ENCODE measurements at regions not wholly inside any gene's neighbourhood (a gene's known extent, or its start where the extent isn't known, plus 50 kb on each side); places are given as distances from the start of the nearest gene placed in this dataset.
"Not testable (repeated sequence)": the region's sequence is repeated elsewhere in the genome, so short reads cannot be mapped to it uniquely, and the experiment has no call there.

DNA sequence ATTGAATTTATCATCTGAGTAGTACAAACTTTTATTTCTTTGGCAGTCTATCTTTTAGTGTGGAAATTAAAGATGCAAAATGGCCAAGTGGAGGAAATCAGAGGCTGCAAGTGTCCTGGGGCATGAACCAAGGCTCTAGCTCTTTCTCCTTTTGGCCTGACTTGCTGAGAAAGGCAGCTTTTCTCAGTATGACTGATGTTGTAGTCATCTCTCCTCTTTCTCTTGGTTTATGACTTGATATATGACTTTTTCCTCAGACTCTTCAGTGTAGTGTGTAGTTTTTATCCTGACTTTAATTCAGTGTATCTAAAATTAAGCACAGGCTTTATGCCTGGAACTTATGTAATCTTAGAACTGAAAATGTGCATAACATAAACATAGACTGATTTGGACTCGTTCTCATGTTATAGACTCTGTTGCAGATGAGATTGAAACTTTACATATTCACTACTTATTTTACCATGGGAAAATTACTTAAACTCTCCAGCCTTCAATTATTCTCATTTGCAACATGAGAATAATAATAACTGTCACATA, 65.7 kb downstream of the SLITRK5 start:
- DNase-seq = no peak

DNA sequence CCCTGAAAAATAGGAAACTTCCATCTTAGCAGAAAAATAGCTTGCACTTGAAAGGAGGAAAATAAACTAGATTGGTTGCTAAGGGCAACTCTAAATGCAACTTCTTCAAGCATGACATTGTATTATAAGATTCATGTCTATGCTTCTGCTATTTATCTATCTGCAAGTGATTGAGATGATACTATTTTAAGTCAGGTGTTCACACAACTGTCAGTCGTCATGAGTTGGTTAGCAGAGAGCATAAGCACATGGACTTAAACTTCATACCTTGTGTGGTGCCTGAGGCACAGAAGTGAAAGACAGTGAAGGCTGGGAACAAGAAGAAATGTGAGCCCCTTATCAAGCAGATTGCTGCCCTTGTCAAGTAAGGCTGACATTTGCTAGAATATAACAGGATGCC, 82.9 kb downstream of the SLITRK5 start:
- DNase-seq = no peak

DNA sequence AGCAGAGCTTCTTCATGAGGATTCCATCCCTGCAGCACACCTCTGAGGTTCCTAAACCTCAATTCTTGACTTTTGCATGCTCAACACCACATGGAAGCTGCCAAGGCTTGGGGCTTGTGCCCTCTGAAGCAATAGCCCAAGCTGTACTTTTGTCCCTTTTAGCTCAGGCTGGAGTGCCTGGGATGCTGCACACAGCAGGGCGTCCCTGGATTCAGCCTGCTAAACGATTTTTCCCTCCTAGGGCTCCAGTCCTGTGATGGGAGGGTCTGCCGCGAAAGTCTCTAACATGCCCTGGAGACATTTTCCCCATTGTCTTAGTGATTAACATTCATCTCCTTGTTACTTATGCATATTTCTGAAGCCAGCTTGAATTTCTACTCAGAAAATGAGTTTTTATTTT, 98.3 kb downstream of the SLITRK5 start:
- DNase-seq = no peak

DNA sequence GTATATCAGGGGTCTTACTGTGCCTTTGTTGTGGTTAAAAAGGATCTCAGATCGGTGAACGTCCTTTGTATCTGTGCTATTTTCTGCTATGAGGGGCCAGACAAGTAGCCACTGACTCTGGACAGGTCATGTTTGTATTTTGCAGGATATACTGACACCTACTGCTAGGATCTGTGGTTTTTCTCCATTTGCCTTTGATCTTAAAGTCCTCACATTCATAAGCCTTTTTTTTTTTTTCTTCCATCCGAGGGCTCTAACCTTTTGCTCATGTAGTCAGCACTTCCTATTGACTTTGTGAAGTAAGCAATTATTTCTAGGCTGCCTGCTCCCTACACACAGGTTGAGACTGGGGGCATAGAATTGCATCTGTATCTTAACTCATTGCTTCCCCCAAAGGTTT, 106.2 kb downstream of the SLITRK5 start:
- DNase-seq = no peak

DNA sequence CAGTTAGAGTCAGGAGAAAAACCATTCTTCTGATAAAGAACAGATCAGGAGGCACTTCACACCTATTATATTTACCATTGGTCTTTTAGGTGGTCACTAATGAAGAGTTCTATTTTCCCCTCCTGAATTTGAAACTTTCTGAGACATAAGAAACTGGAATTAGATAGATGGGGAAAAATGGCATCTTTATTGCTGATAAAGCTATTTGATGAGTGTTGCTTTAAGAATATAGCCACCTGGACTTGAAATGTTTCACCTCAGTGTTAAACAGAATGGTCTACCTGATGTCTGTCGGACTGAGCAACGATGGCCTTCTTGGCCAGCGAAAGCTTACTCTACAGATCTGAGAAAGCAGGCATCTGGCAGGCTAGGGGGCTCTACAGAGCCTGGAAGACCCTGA, 107.0 kb downstream of the SLITRK5 start:
- no peak for DNase-seq

DNA sequence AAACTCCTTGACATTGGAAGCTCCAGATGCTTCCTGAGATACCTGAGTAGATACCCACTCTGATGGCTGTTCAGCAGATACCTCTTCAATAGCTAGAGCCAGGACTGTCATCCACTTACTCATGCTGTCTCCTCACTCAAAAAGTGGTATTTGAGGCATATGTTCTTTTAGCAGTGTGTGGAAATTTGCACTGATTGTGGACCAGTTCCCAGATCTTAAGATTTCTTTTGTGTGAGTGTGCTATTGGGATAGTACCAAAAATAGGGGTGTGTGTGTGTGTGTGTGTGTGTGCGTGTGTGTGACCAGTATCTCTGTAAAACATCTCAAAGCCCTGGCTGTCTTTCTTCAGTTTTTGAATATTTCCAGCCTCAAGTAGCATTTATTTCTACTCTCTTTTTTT, 108.3 kb downstream of the SLITRK5 start:
- no peak for DNase-seq

DNA sequence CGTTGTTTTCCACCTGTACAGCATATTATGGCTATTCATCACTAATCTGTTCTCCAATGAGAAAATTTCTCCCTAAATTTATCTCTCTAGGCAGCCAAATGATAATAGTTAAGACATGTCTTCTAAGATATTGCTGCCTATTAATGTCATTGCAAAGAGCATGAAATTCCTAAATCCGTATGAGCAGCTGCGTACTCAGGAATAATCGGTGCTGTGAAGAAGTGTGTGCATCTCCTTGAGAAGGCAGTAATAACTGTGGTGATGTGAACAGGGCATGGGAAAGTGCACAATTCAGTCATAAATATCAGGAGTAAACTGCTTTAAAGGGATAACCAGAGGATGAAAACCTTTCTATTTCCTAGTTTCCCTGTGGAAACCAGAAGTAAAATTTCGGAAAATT, 112.2 kb downstream of the SLITRK5 start:
- no peak for DNase-seq

DNA sequence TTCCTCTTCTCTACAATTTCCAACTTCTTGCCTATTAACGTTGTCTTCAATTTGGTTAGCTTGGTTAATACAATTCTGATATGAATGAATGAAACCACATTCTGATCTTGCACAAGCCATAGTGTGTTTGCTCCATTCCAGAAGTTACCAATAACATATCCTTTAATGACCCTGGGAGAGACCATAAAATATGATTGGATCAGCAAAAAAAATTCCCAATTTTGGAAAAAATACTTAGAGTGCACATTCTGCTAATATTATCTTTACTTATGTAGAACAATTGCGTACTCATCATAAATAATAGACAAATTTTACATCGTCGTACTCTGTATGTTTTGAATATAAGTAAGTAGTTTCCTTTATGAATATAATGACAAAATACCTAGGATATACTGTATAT, 117.2 kb downstream of the SLITRK5 start:
- DNase-seq = no peak

DNA sequence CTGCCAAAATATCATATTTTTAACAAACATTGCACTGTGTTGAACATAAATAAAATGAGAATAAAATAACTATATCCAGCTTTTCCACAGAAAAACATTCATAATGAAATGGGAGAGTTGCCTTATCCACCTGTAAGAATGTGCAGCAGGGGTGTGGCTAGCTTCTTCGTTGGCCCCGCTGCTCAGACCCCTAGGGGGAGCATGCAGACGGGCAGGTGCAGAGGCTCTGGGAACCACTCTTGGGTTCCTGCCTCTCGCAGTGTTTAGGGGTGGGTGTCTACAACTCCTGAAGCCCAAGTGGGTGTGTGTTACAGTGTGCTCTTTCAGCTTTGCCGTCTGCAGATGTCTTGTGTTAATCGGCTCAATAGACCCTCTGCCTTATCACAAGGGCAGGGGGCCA, 121.7 kb downstream of the SLITRK5 start:
- DNase-seq = no peak

DNA sequence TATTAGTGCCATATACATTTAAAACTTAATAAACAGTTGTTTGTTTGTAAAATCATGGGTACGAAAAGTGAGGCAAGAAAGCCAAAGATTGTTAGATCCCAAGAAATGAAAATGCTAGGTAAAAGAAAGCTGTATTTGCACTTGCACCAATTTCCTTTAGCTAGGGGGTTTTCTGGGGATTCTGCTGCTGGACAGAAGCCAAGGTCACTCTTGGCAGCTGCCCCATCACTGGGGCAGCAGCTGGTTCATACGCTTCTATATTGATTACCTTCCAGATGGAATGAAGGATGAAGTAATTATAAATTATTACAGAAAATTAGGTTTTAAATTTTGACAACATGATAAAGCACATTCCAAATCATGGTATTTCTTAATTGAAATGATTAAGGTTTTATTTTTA, 127.4 kb downstream of the SLITRK5 start:
- no peak for DNase-seq

DNA sequence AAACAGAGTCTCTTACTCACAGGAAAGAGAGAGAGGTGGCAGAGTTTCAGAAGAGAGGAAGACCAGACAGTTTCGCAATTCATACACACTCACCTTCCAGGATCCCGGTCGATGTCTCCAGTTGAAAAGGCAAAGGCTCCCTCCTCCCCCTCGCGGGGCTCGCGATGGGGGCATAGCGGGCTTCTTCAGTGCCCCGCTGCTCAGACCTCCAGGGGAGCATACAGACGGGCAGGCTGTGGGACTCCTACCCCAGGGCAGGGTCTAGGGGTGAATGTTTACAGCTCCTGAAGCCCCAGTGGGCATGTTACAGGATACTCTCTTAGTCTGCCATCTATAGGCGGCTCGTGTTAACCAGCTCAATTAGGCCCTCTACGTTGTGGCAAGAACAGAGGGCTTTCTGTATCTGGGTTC, 139.2 kb downstream of the SLITRK5 start:
- DNase-seq = no peak

DNA sequence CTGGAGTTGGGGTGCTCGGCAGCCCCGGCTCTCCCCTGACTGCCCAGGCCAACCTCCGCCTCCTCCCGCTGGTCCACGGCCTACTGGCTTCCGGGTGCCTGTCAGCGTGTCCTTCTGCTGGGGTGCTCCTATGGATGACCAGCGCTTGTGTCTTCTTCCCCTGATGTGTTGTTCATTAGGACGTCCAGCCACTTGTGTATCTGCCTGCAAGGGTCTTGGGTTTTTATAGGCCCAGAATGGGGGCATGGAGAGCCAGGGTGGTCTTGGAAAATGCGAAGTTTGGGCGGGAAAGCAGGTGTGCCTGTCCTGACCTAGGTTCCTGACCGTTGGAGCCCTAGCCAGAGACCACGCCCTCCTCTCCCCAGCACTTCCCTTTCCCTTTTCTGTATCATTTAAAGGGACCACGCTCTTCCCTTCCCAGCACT, 139.8 kb downstream of the SLITRK5 start:
- no peak for DNase-seq

DNA sequence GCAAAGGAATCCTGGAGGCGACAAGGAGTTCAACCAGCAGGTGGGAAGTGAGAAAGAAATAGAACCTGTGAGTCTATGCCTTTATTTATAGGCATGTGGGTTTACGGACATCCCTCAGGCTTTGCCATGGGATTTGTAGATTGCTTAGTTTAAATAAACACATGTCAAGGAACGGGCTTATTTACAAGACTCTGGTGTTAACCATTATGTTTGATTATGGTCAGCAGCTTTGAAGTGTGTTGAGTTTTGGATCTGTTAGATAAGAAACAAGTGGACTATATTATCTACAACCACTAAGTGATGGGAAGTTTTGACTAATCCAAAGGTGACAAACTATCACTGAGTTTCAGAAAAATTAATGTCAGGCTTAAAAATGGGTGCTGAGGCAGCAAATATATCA, 143.2 kb downstream of the SLITRK5 start:
- no peak for DNase-seq

DNA sequence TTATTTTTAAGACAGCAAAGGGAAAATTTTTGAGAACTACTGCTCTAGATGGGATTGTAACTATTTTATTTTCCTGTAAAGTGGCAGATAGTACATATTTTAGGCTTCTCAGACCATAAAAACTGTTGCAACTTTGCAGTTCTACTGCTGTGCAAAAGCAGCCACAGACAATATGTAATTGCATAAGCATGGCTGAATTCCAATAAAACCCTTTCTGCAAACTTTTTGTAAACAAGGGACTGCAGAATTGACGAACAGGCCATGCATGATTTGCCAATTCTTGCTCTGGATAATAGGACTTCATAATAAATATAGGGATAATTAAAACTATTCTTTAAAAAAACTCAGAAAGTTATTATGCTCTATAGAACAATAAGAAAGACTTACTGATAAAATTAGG, 149.1 kb downstream of the SLITRK5 start:
- DNase-seq = no peak

DNA sequence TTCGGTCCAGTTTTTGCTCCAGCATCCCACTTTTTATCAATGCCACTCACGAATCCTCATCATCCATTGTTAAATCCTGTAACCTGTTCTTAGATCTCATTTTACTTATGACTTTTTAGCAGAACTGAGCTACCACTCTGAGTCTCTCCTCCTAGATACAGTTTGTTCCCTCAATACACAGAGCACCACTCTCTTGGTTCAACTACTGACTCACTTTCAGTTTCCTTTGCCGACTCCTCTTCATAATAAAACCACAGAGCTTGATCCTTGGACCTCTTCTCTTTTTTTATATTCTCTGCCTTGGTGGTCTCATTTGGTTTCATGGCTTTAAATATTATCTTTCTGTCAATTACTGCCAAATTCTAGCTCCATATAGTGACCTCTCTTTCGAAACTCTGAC, 150.3 kb downstream of the SLITRK5 start:
- no peak for DNase-seq

DNA sequence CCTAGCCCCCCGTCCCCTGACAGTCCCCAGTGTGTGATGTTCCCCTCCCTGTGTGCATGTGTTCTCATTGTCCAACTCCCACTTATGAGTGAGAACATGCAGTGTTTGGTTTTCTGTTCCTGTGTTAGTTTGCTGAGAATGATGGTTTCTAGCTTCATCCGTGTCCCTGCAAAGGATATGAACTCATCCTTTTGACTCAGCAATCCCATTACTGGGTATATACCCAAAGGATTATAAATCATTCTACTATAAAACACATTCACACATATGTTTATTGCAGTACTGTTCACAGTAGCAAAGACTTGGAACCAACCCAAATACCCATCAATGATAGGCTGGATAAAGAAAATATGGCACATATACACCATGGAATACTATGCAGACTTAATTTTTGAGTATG, 155.1 kb downstream of the SLITRK5 start:
- not testable (repeated sequence) for DNase-seq

DNA sequence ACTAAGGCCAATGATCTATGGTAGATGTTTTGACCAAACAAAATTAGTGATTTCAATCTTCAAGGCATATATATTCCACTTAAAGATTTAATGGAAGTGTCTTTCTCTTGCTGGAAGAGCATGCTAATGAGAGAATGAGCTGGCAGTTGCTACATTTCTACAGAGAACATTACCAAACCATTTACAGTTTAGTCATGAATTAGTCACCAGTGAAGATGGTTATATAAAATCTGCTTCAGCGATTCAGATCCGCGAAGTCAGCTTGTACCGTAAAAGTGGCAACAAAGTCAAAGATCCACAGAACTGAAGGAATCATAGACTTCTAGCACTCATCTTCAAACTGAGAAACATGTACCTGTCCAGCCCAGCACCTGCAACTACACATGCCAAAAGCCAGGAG, 156.3 kb downstream of the SLITRK5 start:
- DNase-seq = no peak

DNA sequence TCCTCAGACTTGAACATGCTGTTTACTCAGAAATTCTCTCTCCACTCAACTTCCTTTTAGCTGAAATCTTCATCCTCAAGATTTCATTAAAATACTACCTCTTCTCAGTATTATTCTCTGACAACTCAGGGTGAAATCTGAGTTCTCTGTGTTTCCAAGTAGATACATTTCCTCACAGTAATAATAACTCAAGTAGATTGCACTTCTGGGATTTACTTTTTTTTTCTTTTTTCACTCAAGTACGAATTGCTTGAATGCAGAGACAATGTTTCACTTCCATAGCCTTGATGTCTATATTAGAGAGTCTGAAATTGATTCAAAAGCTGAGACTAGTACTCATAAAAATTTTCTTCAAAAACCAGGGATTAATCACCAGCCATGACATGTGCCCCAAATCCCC, 166.4 kb downstream of the SLITRK5 start:
- DNase-seq = no peak

DNA sequence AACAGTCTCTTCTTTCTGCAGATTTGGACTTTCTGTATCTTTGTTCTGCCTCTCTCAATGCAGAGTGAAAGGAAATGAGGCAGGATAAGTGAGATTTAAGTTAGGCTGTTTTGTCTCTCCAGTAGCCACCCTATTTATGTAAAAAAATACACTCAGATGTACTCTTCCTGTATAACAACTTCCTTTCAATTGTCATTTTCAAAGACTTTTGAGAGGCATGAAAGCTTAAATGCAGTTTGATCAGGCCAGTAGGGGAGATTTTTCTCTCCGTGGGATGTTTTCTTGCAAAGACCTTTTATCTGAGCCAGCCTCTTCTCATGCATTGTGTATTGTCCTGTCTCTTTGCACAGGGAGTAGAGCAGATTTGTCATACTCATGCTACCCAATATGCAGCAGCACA, 166.8 kb downstream of the SLITRK5 start:
- no peak for DNase-seq

DNA sequence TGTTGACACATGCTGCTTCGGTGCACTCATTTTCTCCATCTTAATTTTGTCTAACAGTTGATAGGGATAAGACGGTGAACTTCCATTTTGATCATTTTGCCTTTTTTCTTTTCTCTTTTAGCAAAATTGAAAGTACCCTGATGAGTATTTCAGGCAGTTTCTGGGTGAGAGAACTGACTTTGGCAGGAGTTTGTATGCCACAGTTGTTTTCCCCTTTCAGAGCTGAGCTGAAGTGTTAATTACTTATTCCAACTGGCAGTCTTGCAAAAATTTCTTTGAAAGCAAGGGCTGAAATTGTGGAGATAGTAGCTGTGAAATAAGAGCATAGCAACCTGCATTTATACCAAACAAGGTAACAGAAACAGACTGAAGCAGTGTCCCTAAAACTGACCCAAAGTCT, 180.2 kb downstream of the SLITRK5 start:
- DNase-seq = no peak

DNA sequence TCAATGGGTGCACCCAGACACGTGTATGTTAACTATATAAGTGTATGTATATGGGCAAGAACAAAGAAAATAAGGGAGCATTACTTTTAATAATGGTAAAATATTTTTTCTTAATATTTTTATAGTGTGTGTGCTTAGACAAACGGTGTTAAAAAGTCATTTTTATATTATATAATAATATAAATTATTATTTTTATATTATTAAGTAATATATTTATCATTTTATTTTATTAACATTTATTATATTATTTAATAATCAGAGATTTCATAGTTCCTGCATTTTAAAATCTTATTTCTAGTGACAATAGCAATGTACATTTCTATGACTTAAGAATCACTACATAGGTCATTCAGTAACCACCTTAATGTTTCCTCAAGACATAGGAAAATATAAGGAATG, 184.4 kb downstream of the SLITRK5 start:
- no peak for DNase-seq

DNA sequence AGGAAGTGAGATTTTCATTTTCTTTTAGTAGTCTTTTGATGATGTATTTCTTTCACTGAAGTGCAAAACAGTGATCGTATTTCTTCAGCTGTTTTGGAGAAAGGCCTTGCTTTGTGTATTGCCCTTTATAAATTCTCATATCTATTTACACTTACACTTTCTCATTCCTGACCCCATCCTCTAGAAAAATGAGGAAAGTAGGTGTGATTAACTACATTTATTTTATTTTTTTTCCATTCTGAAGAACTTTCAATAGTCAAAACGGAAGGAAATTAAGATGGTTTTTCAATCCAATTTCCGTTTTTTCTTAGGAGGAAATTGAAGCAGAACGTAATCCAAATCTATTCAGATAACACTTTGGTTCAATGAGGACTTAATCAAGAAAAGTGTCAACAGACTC, 188.1 kb downstream of the SLITRK5 start:
- no peak for DNase-seq

DNA sequence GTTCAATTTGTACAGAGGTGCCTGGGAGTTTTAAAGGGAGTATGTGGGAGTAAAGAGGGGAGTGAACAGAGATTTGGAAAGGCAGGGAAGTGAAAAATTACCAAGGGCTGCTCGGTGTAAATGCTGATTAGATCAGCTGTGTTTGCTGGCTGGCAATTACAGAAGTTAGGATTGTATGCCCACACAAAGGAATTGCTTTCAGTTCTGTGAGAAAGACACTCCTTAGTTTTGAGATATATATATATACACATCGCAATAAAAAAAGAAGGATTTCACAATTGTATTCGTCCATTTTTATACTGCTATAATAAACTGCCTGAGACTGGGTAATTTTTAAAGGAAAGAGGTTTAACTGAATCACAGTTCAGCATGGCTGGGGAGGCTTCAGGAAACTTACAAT, 196.3 kb downstream of the SLITRK5 start:
- DNase-seq = no peak

DNA sequence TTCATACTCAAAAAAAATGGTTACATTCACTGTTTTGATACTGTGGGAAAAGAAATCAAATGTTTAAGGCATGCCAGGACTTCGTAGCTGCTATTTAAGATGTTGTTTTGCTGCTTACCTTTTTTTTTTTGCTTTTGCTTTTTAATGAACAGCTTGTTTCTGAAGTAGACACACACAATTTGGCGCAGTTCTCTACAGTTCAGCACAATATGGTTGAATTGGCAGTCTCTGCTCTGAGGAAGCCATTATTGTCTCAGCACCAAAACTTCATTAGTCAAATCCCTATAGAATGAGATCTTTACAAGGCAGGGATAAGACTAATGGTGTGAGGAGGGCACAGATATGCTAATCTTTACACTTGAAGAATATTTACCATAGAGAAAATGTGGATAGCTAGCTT, 197.6 kb downstream of the SLITRK5 start:
- no peak for DNase-seq

DNA sequence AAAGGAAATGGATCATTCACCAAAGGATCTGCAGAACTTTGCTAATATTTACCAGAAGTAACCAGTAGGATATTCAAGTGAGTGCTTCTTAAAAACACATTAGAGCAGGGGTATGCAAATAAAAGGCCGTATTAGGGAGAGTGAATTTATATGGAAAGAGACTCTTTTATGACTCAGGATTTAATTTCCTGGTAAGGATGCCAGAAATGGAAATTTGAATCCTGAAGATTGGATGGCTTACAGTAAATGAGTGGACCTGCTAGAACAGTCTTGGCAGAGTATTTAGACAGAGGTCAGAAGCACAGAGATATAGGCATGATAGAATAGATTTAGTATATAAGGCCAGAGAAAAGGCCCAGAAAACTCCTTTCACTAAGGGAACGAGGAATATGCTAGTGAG, 201.6 kb downstream of the SLITRK5 start:
- no peak for DNase-seq

DNA sequence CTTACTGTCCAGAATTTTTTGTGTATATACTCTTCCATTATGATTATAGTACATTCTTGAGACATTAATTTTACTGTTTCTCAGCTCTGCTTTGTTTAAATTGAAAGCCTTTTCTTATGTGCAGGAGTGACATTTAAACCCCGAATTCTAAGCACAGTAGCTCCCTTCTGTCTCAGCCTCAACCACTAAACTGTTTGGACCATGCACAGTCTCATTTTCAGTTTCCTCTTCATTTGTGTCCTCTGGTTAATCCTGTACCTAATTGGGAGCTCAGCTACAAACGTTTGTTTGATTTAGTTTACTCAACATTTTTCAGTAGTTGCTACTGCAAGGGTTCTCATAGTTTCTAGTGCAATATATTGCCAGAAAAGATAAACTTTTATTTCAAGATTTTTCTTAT, 206.3 kb downstream of the SLITRK5 start:
- DNase-seq = no peak

All from activated CD4-positive, alpha-beta T cell treated with anti-CD3 and anti-CD28 coated beads, Interleukin-2, amount 50 U/mL, for 16 hours (primary cell).